UCSD-AML1 (cell line): ENCODE measurements at regions not wholly inside any gene's neighbourhood (a gene's known extent, or its start where the extent isn't known, plus 50 kb on each side); places are given as distances from the start of the nearest gene placed in this dataset.

ENCODE experiments used
- DNase-seq: peaks from one replicate; lab custom pipeline; 2025; ENCODE audit not compliant: unreplicated experiment; lab: John Stamatoyannopoulos, UW

GRCh38 chr10:60728056-60728455 lies 50.2 kb upstream of the CDK1 start:
- DNase-seq = no peak

DNA sequence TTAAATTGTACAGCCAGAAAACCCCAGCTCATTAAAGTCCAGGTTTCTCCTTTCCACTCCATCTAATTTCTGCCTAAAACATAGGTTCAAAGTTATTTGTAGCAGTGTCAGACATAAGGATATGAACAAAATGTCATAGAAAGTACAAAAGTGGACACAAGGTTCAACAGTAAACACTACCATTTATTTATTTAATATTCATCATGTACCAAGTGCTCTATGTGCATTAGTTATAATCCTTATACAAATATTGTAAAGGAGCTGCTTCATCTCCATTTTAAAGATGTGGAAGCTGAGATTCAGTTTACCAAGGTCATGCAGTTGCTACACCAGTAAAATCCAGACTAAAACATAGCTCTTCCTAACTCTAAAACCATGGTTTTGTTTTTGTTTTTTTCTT lies 52.0 kb upstream of the CDK1 start:
- no peak for DNase-seq

GRCh38 chr10:60722623-60723022 lies 55.7 kb upstream of the CDK1 start:
- DNase-seq = no peak

GRCh38 chr10:60719721-60720120 lies 58.6 kb upstream of the CDK1 start:
- DNase-seq = no peak

DNA sequence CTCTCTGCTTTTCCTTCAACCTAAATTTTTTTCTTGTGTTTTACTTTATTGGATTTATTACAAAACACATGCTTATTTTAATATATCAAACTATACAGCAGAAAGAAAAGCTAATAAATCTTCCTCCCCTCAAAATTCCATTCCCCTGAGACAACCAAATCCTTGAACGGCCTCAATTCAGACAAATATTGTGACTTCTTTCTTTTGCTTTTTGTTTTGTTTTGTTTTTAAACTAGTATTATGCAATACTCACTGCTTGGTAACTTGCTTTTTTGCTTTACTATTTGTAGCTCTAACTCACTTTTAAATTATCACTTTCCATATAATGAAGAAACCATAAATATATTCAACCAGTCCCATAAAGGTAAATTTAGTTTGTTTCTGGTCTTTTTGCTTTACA lies 59.4 kb upstream of the CDK1 start:
- DNase-seq = no peak

- DNase-seq = no peak
Observed at GRCh38 chr10:60717852-60718251, 60.4 kb upstream of the CDK1 start.

DNA sequence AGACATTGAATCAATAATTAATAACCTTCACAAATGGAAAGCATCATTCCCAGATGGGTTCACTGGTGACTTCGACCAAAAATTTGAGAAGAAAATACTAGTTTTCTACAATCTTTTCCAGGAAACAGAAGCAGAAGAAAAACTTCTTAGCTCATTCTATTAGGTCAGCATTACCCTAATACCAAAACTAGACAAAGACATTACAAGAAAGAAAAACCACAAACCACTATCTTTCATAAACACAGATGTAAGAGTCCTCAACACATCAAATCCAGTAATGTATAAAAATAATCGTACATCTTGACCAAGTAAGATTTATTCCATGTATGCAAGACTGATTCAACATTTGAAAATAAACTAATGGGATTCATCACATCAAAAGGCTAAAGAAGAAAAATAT lies 64.0 kb upstream of the CDK1 start:
- no peak for DNase-seq

GRCh38 chr10:60711496-60711895 lies 66.8 kb upstream of the CDK1 start:
- no peak for DNase-seq

GRCh38 chr10:60710041-60710440 lies 68.2 kb upstream of the CDK1 start:
- DNase-seq = no peak

GRCh38 chr10:60708666-60709065 lies 69.6 kb upstream of the CDK1 start:
- no peak for DNase-seq

DNA sequence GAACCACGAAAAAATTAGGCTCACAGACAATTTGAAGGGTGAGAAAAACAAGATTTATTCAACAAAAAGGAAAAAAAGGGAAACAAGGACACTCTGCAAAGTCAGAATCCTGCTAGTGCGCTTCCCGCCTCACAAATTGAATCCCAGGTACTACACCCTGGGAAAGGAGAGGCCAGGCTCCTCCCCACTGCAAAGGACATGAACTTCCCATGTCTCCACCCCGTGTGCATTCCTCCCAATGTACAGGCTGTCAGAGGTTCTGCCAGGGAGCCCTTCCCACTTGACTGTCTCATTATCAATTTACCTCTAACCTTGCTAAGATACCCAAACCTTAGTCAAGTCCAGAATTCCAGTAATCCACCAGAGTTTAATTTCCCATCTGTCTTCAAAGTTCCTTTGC lies 70.4 kb upstream of the CDK1 start:
- DNase-seq = no peak

DNA sequence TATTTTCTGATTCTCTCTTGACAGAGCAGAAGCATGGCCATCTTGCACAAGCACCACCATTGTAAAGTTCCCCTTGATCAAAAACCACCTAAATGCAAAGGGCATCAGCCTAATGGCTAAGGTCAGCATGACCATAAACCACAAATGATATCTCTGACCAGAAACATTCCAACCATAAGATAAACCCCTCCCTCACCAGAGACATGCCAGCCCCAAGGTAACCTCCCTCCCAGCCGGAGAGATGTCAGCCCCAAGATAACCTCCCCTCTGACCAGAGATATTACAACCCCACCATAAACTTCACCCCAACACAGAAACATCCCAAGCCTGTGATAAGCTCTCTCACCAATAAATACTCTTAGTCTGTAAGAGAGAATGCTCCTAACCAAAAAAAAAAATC lies 72.1 kb upstream of the CDK1 start:
- DNase-seq = no peak

DNA sequence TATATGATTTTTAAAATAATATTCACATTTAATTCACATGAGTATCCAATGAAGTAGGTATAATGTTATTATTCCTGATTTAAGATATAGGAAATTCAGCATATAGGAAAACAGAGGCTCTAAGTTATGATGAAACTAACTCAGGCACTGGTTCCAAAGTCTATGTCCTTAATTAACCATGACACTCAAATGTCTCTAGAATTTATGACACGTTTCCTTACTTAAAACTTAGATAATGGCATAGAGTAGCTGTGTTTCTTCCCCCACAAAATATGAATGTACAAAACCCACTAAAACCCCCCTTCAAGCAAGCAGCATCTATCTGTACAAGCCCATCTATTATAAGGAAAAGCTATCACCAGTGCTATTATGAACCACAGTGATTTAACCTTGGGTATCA lies 72.9 kb upstream of the CDK1 start:
- no peak for DNase-seq

GRCh38 chr10:60704471-60704870 lies 73.8 kb upstream of the CDK1 start:
- DNase-seq = no peak

- DNase-seq = no peak
Observed at GRCh38 chr10:60703266-60704041, 74.8 kb upstream of the CDK1 start.

- DNase-seq = no peak
Observed at GRCh38 chr10:60687679-60688078, 90.6 kb upstream of the CDK1 start.

GRCh38 chr10:60684091-60684490 lies 94.2 kb upstream of the CDK1 start:
- no peak for DNase-seq

DNA sequence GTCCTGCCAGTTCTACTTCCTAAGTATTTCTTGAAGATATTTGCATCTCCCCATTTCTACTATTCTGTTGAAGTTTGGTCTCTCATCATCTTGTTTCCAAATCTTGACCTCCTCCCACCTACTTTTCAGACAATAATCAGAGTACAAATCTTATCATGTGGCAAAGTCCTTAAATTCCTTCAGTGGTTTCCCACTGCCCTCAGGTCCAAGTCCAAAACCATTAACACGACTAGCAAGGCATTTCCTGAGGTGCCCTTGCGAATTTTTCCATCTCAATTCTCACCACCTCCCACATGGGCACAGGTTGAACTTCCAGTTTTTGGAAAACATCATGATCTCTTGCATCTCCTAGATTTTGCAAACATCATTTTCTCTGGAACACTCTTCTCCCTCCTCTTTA lies 97.2 kb upstream of the CDK1 start:
- DNase-seq = no peak

- no peak for DNase-seq
Observed at GRCh38 chr10:60679388-60679990, 98.8 kb upstream of the CDK1 start.

GRCh38 chr10:60678978-60679377 lies 99.3 kb upstream of the CDK1 start:
- no peak for DNase-seq

- DNase-seq = no peak
Observed at GRCh38 chr10:60677531-60678129, 100.6 kb upstream of the CDK1 start.

GRCh38 chr10:60675236-60675635 lies 103.0 kb upstream of the CDK1 start:
- no peak for DNase-seq

GRCh38 chr10:60669501-60669900 lies 108.8 kb upstream of the CDK1 start:
- DNase-seq = no peak
